Osteoblast (primary cell): ENCODE measurements at regions not wholly inside any gene's neighbourhood (a gene's known extent, or its start where the extent isn't known, plus 50 kb on each side); places are given as distances from the start of the nearest gene placed in this dataset.

Experiments
- DNase-seq: peaks from one replicate; pipeline ENCODE4 v3.0.0; 2011; ENCODE audit warnings: low spot score, mixed read lengths; ENCODE audit not compliant: insufficient read length; ENCODE audit errors: missing footprints
- H2AFZ ChIP-seq: 2 replicates; pipeline ENCODE4 v1.6.0; 2011; ENCODE audit warnings: mild to moderate bottlenecking, low read length
- H3K27ac ChIP-seq: 2 replicates; pipeline ENCODE4 v1.5.1; 2011; ENCODE audit warnings: mild to moderate bottlenecking, low read depth, low read length, moderate library complexity
- H3K27me3 ChIP-seq: 2 replicates; pipeline ENCODE4 v1.6.0; 2012; ENCODE audit warnings: mild to moderate bottlenecking, control low read depth, inconsistent platforms, low read length, moderate library complexity; ENCODE audit not compliant: insufficient read depth
- H3K36me3 ChIP-seq: 2 replicates; pipeline ENCODE4 v1.5.1; 2011; ENCODE audit warnings: mild to moderate bottlenecking, low read length, control low read depth, moderate library complexity; ENCODE audit not compliant: insufficient read depth
- H3K4me1 ChIP-seq: 2 replicates; pipeline ENCODE4 v1.5.1; 2011; ENCODE audit warnings: mild to moderate bottlenecking, low read length, control low read depth, moderate library complexity; ENCODE audit not compliant: insufficient read depth
- H3K4me2 ChIP-seq: 2 replicates; pipeline ENCODE4 v1.6.0; 2011; ENCODE audit warnings: mild to moderate bottlenecking, low read length; ENCODE audit not compliant: insufficient read depth
- H3K4me3 ChIP-seq: fragments of 200-600 bp; sonication (generic); 3 replicates; pipeline ENCODE4 v1.5.1; 2012; ENCODE audit warnings: mild to moderate bottlenecking, low read length, inconsistent platforms; ENCODE audit not compliant: insufficient read depth
- H3K79me2 ChIP-seq: 2 replicates; pipeline ENCODE4 v1.6.0; 2012; ENCODE audit warnings: mild to moderate bottlenecking, low read length, control low read depth, inconsistent platforms; ENCODE audit not compliant: insufficient read depth
- H3K9me3 ChIP-seq: 2 replicates; pipeline ENCODE4 v1.5.1; 2011; ENCODE audit warnings: low read depth, low read length, control low read depth
- H4K20me1 ChIP-seq: 2 replicates; pipeline ENCODE4 v1.6.0; 2012; ENCODE audit warnings: mild to moderate bottlenecking, low read length, control low read depth; ENCODE audit not compliant: insufficient read depth
- TF ChIP-seq, protein P1 (sequence below): IDR thresholded peaks from 2 replicates; pipeline ENCODE4 v1.5.1; 2011; ENCODE audit warnings: mild to moderate bottlenecking, low read depth, low read length, moderate library complexity; ENCODE audit errors: extremely low read depth

DNA sequence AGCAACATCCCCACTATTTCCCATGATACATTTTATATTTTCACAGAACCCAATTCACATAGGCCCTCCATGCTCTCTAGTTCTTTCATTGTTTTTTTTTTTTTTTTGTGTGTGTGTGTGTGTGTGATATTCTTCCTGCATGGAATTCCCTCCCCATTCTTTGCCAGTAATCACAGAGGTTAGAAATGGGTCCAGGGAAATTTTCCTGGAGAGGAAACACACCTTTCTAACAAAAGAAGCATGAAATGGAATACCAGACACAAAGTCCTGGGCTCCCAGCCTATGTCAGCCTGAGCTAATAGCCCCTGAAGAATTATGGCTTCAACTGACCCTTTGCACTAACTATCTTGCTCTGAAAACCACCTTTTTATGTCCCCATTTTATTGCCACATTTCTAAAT, 194.2 kb upstream of the NT5E start:
- Histone ChIP-seq H2AFZ (no peak overlapping the region), H3K27me3 (no peaks in the 10 kb centered on the region), H3K4me3 (no peak overlapping the region), H3K36me3 (no peaks in the 10 kb centered on the region), H3K79me2 (no peaks in the 10 kb centered on the region), H3K9me3 (no peaks in the 10 kb centered on the region), H3K4me2 (no peak overlapping the region), H3K4me1 (no peaks in the 10 kb centered on the region), H3K27ac (no peak overlapping the region), H4K20me1 (no peaks in the 10 kb centered on the region)
- TF ChIP-seq, protein P1, sequence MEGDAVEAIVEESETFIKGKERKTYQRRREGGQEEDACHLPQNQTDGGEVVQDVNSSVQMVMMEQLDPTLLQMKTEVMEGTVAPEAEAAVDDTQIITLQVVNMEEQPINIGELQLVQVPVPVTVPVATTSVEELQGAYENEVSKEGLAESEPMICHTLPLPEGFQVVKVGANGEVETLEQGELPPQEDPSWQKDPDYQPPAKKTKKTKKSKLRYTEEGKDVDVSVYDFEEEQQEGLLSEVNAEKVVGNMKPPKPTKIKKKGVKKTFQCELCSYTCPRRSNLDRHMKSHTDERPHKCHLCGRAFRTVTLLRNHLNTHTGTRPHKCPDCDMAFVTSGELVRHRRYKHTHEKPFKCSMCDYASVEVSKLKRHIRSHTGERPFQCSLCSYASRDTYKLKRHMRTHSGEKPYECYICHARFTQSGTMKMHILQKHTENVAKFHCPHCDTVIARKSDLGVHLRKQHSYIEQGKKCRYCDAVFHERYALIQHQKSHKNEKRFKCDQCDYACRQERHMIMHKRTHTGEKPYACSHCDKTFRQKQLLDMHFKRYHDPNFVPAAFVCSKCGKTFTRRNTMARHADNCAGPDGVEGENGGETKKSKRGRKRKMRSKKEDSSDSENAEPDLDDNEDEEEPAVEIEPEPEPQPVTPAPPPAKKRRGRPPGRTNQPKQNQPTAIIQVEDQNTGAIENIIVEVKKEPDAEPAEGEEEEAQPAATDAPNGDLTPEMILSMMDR: no peak
- DNase-seq: no peak

DNA sequence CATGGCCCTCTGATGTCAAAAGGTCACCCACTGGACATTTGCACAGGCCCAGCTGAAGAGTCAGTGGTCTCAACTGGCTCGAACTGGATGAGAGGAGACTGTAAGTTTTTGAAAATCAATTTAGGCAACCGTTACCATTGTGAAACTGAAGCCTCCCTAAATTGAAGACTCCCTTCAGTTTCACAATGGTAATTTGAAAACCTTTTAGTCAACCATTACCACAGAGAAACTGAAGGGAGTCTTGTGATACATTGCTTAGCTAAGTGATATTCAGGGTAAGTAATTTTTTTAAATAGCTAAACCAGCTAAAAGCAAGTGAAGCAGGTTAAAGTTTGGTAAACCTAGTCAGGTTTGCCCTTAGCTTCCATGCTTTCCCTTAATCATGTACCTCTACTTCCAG, 197.3 kb upstream of the NT5E start:
- Histone ChIP-seq H3K4me1 (no peaks in the 10 kb centered on the region), H3K27me3 (no peaks in the 10 kb centered on the region), H3K4me3 (no peak overlapping the region), H4K20me1 (no peaks in the 10 kb centered on the region), H3K79me2 (no peaks in the 10 kb centered on the region), H3K27ac (no peak overlapping the region), H3K36me3 (no peaks in the 10 kb centered on the region), H2AFZ (no peak overlapping the region), H3K9me3 (no peaks in the 10 kb centered on the region), H3K4me2 (no peak overlapping the region)
- no peak for DNase-seq
- TF ChIP-seq, protein P1: no peak

DNA sequence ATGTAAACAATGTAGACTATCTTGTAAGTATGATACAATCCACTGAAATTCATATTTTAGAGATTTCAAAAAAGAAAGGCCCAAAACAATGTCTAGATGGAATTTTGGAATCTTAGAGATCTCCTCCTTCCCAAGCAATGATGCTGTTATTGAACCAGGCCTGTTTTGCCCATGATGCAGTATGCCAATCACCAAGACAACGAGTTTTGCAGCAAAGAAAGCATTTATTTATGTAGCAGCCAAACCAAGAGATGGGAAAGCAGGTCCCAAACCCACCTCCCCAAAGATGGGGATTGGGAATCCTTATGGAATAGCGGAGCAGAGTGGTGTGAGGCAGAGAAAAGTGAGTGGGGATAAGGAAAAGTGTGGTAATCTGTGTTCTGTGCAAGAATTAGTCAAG, 197.8 kb upstream of the NT5E start:
- Histone ChIP-seq H3K79me2 (no peaks in the 10 kb centered on the region), H3K27ac (no peak overlapping the region), H4K20me1 (no peaks in the 10 kb centered on the region), H3K9me3 (no peaks in the 10 kb centered on the region), H3K36me3 (no peaks in the 10 kb centered on the region), H3K4me1 (no peaks in the 10 kb centered on the region), H3K27me3 (no peaks in the 10 kb centered on the region), H3K4me3 (no peak overlapping the region), H3K4me2 (no peak overlapping the region), H2AFZ (no peak overlapping the region)
- TF ChIP-seq, protein P1: no peak
- no peak for DNase-seq

DNA sequence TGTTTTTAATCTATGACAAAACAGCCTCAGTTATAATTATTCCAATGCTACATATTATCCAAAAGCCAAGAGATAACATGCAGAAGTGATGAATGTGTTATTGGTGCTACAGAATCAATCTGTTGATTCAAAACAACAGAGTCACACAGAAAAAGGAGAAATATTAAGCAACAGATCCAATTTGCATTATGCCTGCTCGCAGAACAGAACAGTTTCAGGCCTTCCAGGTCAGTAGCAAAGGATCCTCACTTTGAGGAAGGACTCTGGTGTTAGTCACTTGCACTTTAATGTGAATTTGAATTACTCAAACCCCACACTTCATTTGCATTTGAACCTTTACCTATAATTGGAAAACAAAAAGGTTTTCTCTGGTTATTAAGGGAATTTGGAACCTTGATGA, 198.6 kb upstream of the NT5E start:
- Histone ChIP-seq H3K4me2 (no peak overlapping the region), H3K27me3 (no peaks in the 10 kb centered on the region), H3K4me1 (no peaks in the 10 kb centered on the region), H4K20me1 (no peaks in the 10 kb centered on the region), H3K4me3 (no peak overlapping the region), H3K9me3 (no peaks in the 10 kb centered on the region), H2AFZ (no peak overlapping the region), H3K36me3 (no peaks in the 10 kb centered on the region), H3K79me2 (no peaks in the 10 kb centered on the region), H3K27ac (no peak overlapping the region)
- no peak for DNase-seq
- TF ChIP-seq, protein P1: no peak
